HepG2 (cell line): ENCODE measurements at regions not wholly inside any gene's neighbourhood (a gene's known extent, or its start where the extent isn't known, plus 50 kb on each side); places are given as distances from the start of the nearest gene placed in this dataset.

Source experiments
- ATAC-seq: fragments of 200-7000 bp; cut with Tn5 transposase; 3 replicates; pipeline ENCODE4 v1.9.1; 2020; ENCODE audit warnings: mild to moderate bottlenecking, moderate library complexity
- BruUV-seq: library from RNA; stranded (reverse); fragments of 400-500 nt; replicated peaks from 2 replicates; lab custom pipeline; 2021; lab: Mats Ljungman, UMichigan
- CTCF ChIA-PET: fragments of 300-600 bp; formaldehyde crosslinking; extraction: SDS; loops from one replicate; lab custom pipeline; 2021; ENCODE audit warnings: low total read pairs, inconsistent platforms, low intra/inter-chr PET ratio; lab: Yijun Ruan, JAX
- POLR2A ChIA-PET: fragments of 350-600 bp; sonication (Branson Sonifier 250); formaldehyde crosslinking; loops from one replicate; lab custom pipeline; 2020; ENCODE audit warnings: antibody characterized with exemption, inconsistent platforms; lab: Yijun Ruan, JAX
- DNase-seq: peaks from one replicate; pipeline ENCODE4 v3.0.0-alpha.2; 2015; ENCODE audit warnings: low spot score
- FAIRE-seq: peaks from 3 replicates; lab custom pipeline; 2011; peaks lifted over from hg19 to GRCh38; lab: Jason Lieb, UNC
- H2AFZ ChIP-seq: one replicate; pipeline ENCODE4 v1.6.1; 2011; ENCODE audit warnings: low read length, inconsistent platforms
- H3K27ac ChIP-seq: fragments of 300-600 bp; 3 replicates; pipeline ENCODE4 v1.8.0; 2011; ENCODE audit warnings: mixed run types, mild to moderate bottlenecking, mixed read lengths, low read length, inconsistent platforms; ENCODE audit not compliant: insufficient read depth; ENCODE audit errors: extremely low read length
- H3K27me3 ChIP-seq, 2 experiments: fragments of 200-600 bp in 1 of 2; 2 replicates in 1 of 2; 3 replicates in 1 of 2; pipeline versions ENCODE4 v1.6.0 to v1.8.0; 2011; ENCODE audit warnings: low read length in 2 of 2, mild to moderate bottlenecking in 2 of 2, moderate library complexity in 2 of 2, inconsistent platforms in 1 of 2; ENCODE audit not compliant: insufficient read depth in 2 of 2, control insufficient read depth in 1 of 2
- H3K36me3 ChIP-seq, 2 experiments: fragments of 200-600 bp in 1 of 2; replicated peaks in 1 of 2; 2 replicates in 1 of 2; 3 replicates in 1 of 2; pipeline versions ENCODE4 v1.5.1 to v1.8.0; 2011; ENCODE audit warnings: low read length in 2 of 2, inconsistent platforms in 1 of 2; ENCODE audit not compliant: insufficient read depth in 2 of 2, control insufficient read depth in 1 of 2
- H3K4me1 ChIP-seq: 2 replicates; pipeline ENCODE4 v1.5.1; 2012; ENCODE audit warnings: low read length, inconsistent platforms; ENCODE audit not compliant: insufficient read depth
- H3K4me2 ChIP-seq: 2 replicates; pipeline ENCODE4 v1.6.0; 2011; ENCODE audit warnings: low read depth, low read length, inconsistent platforms
- H3K4me3 ChIP-seq, 3 experiments: fragments of 200-600 bp in 1 of 3; sonication (generic), shearing (Covaris generic) in 1 of 3; replicated peaks in 1 of 3; 2 replicates each; pipeline ENCODE4 v1.5.1; 2011 to 2016; ENCODE audit warnings: low read length in 3 of 3, inconsistent platforms in 2 of 3, low read depth in 2 of 3, mild to moderate bottlenecking in 2 of 3, control low read depth in 1 of 3, mixed read lengths in 1 of 3; ENCODE audit not compliant: insufficient read depth in 1 of 3
- H3K79me2 ChIP-seq: one replicate; pipeline ENCODE4 v1.6.1; 2011; ENCODE audit warnings: low read length, inconsistent platforms; ENCODE audit not compliant: insufficient read depth
- H3K9ac ChIP-seq: 2 replicates; pipeline ENCODE4 v1.6.0; 2011; ENCODE audit warnings: mild to moderate bottlenecking, low read depth, low read length, inconsistent platforms; ENCODE audit not compliant: insufficient read depth
- H3K9me3 ChIP-seq: 2 replicates; pipeline ENCODE4 v1.5.1; 2012; ENCODE audit warnings: mild to moderate bottlenecking, low read length
- H4K20me1 ChIP-seq: 2 replicates; pipeline ENCODE4 v1.6.0; 2011; ENCODE audit warnings: inconsistent platforms, mild to moderate bottlenecking, low read length, moderate library complexity; ENCODE audit not compliant: insufficient read depth
- DR1 ChIP-seq: sonication (generic); formaldehyde crosslinking; IDR thresholded peaks from 2 replicates; pipeline ENCODE4 v1.8.0; 2021; ENCODE audit warnings: mild to moderate bottlenecking, missing genetic modification reagents, inconsistent platforms
- HNF4G ChIP-seq, 2 experiments: sonication (generic) in 1 of 2; formaldehyde crosslinking in 1 of 2; IDR thresholded peaks; 2 replicates each; pipeline versions ENCODE4 v1.4.0 to v1.6.1; 2011 to 2020; ENCODE audit warnings: borderline replicate concordance in 2 of 2, low read depth in 2 of 2, mild to moderate bottlenecking in 2 of 2, low read length in 1 of 2, missing genetic modification reagents in 1 of 2, moderate library complexity in 1 of 2
- HNRNPLL ChIP-seq: fragments of 200-400 bp; formaldehyde crosslinking; IDR thresholded peaks from 2 replicates; pipeline ENCODE4 v1.6.1; 2017; ENCODE audit warnings: mild to moderate bottlenecking, low read depth, low read length; ENCODE audit not compliant: poor library complexity, severe bottlenecking
- HOXA3 ChIP-seq: sonication (generic); formaldehyde crosslinking; IDR thresholded peaks from 2 replicates; pipeline ENCODE4 v1.5.0; 2020; ENCODE audit warnings: missing genetic modification reagents
- JARID2 ChIP-seq: sonication (generic); formaldehyde crosslinking; IDR thresholded peaks from 2 replicates; pipeline ENCODE4 v1.8.1; 2023; ENCODE audit warnings: missing genetic modification reagents, inconsistent platforms; ENCODE audit not compliant: insufficient replicate concordance
- TEAD2 ChIP-seq: sonication (generic); formaldehyde crosslinking; IDR thresholded peaks from 2 replicates; pipeline ENCODE4 v1.9.0; 2021; ENCODE audit warnings: missing genetic modification reagents
- THAP7 ChIP-seq: sonication (generic); formaldehyde crosslinking; IDR thresholded peaks from 2 replicates; pipeline ENCODE4 v1.8.1; 2023; ENCODE audit warnings: mild to moderate bottlenecking, missing genetic modification reagents
- ZBTB33 ChIP-seq: sonication (generic); formaldehyde crosslinking; IDR thresholded peaks from 2 replicates; pipeline ENCODE4 v1.4.0; 2020; ENCODE audit warnings: missing genetic modification reagents
- ZGPAT ChIP-seq: IDR thresholded peaks from 2 replicates; pipeline ENCODE4 v1.6.1; 2016; ENCODE audit warnings: mild to moderate bottlenecking
- ZKSCAN1 ChIP-seq: fragments of 150-350 bp; IDR thresholded peaks from 2 replicates; pipeline ENCODE4 v1.6.1; 2014; ENCODE audit warnings: low read length
- ZNF230 ChIP-seq: sonication (generic); formaldehyde crosslinking; IDR thresholded peaks from 2 replicates; pipeline ENCODE4 v1.4.0; 2020; ENCODE audit warnings: mild to moderate bottlenecking, missing genetic modification reagents
- ZNF567 ChIP-seq: sonication (generic); formaldehyde crosslinking; IDR thresholded peaks from 2 replicates; pipeline ENCODE4 v1.8.1; 2023; ENCODE audit warnings: mild to moderate bottlenecking, missing genetic modification reagents, borderline replicate concordance
- ZNF747 ChIP-seq: sonication (generic); formaldehyde crosslinking; IDR thresholded peaks from 2 replicates; pipeline ENCODE4 v1.8.1; 2023; ENCODE audit warnings: missing genetic modification reagents, mild to moderate bottlenecking, borderline replicate concordance
- ZNF775 ChIP-seq: sonication (generic); formaldehyde crosslinking; IDR thresholded peaks from 2 replicates; pipeline ENCODE4 v1.4.0; 2020; ENCODE audit warnings: missing genetic modification reagents, mild to moderate bottlenecking, moderate library complexity, borderline replicate concordance
- ZUFSP ChIP-seq: sonication (generic); formaldehyde crosslinking; IDR thresholded peaks from 2 replicates; pipeline ENCODE4 v1.9.0; 2021; ENCODE audit warnings: missing genetic modification reagents, mild to moderate bottlenecking, borderline replicate concordance
- WGBS: methylation state at CpG from one replicate; pipeline ENCODE4 v1.1.6; 2017; ENCODE audit warnings: low lambda C conversion rate; 5-methylcytosine and 5-hydroxymethylcytosine counted together
- in situ Hi-C: cut with HindIII; loops from 2 replicates; pipeline ENCODE4 v1.10.0; 2017; ENCODE audit warnings: low pct_unique_long_range_greater_than_20kb; ENCODE audit not compliant: extremely low pct_ligation_motif_present
- intact Hi-C: fragments of 100-400 bp; cut with micrococcal nuclease; formaldehyde crosslinking; loops from one replicate; pipeline ENCODE4 v1.10.0; 2022; ENCODE audit not compliant: unreplicated experiment

- no peak overlapping the region for H2AFZ ChIP-seq
- no peak overlapping the region for H3K4me3 ChIP-seq
- no peaks in the 10 kb centered on the region for H3K79me2 ChIP-seq
- no peaks in the 10 kb centered on the region for H4K20me1 ChIP-seq
- H3K4me2 ChIP-seq, result no peak overlapping the region
- no peaks in the 10 kb centered on the region for H3K9me3 ChIP-seq
- no peaks in the 10 kb centered on the region for H3K4me1 ChIP-seq
- 0% methylated on average over 1 of the region's 1 CpG for whole genome bisulfite sequencing
- in situ Hi-C loops, result no loop called here
- BruUV-seq, result no TSS peak
- DNase-seq, result no peak
- POLR2A ChIA-PET, result no interaction called here
- H3K36me3 ChIP-seq, result no peaks in the 10 kb centered on the region
- TF ChIP-seq ZUFSP, result no peak
- TF ChIP-seq ZNF230 (CRISPR knock-in tag), result no peak
- TF ChIP-seq THAP7, result no peak
- TF ChIP-seq HNF4G (IDR thresholded peaks at IDR 0.05; ENCODE audit: borderline replicate concordance, low read depth, low read length), result no peak
- no peak for TF ChIP-seq HNF4G (CRISPR knock-in tag; IDR thresholded peaks at IDR 0.05; ENCODE audit: borderline replicate concordance, low read depth)
- TF ChIP-seq DR1 (CRISPR knock-in tag), result no peak
- TF ChIP-seq HNRNPLL, result no peak
- no peak for TF ChIP-seq JARID2
- TF ChIP-seq ZBTB33, result no peak
- TF ChIP-seq HOXA3 (CRISPR knock-in tag), result no peak
- no peak for TF ChIP-seq TEAD2 (CRISPR knock-in tag)
- TF ChIP-seq ZKSCAN1, result no peak
- no peak for TF ChIP-seq ZGPAT (CRISPR knock-in tag)
- TF ChIP-seq ZNF567, result no peak
- TF ChIP-seq ZNF775 (CRISPR knock-in tag), result no peak
- TF ChIP-seq ZNF747, result no peak
- TF ChIP-seq, all 625 proteins: peak for 0
- no peak for FAIRE-seq
- Histone ChIP-seq H3K27me3 (no peaks in the 10 kb centered on the region), H3K27ac (no peak overlapping the region), H3K9ac (no peak overlapping the region)
- intact Hi-C loops, result no loop called here
- ATAC-seq, result no peak
- CTCF ChIA-PET, result no interaction called here
These were observed 465.2 kb upstream of the ADGRB3 start for GRCh38 chr6:68169922-68170321.
